Mesodermal cell (in vitro differentiated cells): ENCODE measurements at regions not wholly inside any gene's neighbourhood (a gene's known extent, or its start where the extent isn't known, plus 50 kb on each side); places are given as distances from the start of the nearest gene placed in this dataset.

Experiments used
- H3K27ac ChIP-seq: 2 replicates; pipeline ENCODE4 v1.7.0; 2013; ENCODE audit warnings: mild to moderate bottlenecking, low read depth, low read length, moderate library complexity; ENCODE audit not compliant: severe bottlenecking
- H3K36me3 ChIP-seq: 2 replicates; pipeline ENCODE4 v1.7.1; 2013; ENCODE audit warnings: mild to moderate bottlenecking, low read length, moderate library complexity; ENCODE audit not compliant: control insufficient read depth, insufficient read depth
- H3K4me1 ChIP-seq: one replicate; pipeline ENCODE4 v1.7.1; 2013; ENCODE audit warnings: mild to moderate bottlenecking, low read length; ENCODE audit not compliant: insufficient read depth, control insufficient read depth, poor library complexity, severe bottlenecking
- H3K4me3 ChIP-seq: 2 replicates; pipeline ENCODE4 v1.7.0; 2013; ENCODE audit warnings: low read length, control low read depth, mild to moderate bottlenecking; ENCODE audit not compliant: insufficient read depth, poor library complexity, severe bottlenecking; ENCODE audit errors: extremely low read depth
- H3K9me3 ChIP-seq: 2 replicates; pipeline ENCODE4 v1.7.1; 2013; ENCODE audit warnings: mild to moderate bottlenecking, low read length, moderate library complexity; ENCODE audit not compliant: control insufficient read depth
- WGBS, 2 experiments: methylation state at CpG; one replicate each; pipeline ENCODE4 v1.1.5; 2013; ENCODE audit warnings: missing lambda C conversion rate in 2 of 2; ENCODE audit not compliant: insufficient coverage in 2 of 2; 5-methylcytosine and 5-hydroxymethylcytosine counted together

DNA sequence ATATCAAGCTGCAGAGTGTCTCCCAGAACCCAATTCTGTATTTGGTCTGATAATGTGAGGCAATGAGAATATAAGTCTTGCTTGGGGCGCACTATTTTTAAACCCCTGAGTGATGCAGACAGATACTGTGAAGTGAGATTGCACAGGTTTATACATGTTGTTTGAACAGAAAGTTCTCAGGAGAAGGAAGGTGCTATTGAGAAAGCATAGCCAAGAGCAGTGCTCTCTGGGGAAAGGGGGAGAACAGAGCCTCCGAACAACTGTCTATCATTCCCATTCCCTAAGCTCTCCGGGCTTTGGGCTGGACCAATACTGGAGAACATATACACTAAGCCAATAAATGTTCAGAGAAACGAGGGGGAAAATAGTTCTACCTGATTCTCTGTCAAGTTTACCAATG lies 75.8 kb downstream of the PERP start:
- no peaks in the 10 kb centered on the region for H3K36me3 ChIP-seq
- H3K4me3 ChIP-seq: no peak overlapping the region
- 89 to 90% methylated on average over 1 to 4 of the region's 4 CpGs for WGBS, 2 experiments

DNA sequence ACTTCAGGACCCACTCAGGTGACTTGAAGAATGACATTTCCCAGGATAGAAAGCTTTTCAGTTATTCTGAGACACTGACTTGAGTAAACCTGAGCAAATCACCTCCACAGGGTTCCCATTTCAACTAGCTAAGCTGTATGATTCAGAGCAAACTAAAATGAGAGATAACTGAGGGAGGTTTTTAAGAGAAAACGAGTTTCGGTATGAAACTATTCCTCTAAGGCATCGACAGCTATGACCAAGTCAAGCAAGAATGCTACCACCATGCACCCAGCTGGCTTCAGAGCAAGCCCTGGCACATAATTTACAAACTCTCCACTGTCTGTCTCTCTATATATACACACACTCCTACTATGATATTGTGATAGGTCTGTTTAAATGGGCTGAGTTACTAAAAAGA lies 75.4 kb downstream of the PERP start:
- H3K36me3 ChIP-seq: no peaks in the 10 kb centered on the region
- no peak overlapping the region for H3K27ac ChIP-seq
- H3K9me3 ChIP-seq: no peaks in the 10 kb centered on the region
- H3K4me1 ChIP-seq: no peaks in the 10 kb centered on the region
- H3K4me3 ChIP-seq: no peak overlapping the region
- WGBS, 2 experiments: 90% methylated on average over 2 of the region's 3 CpGs; no CpG with 5 or more reads in 1 of the 2 experiments

More for the DNA sequence above, 75.8 kb downstream of the PERP start:
- Histone ChIP-seq H3K27ac (no peak overlapping the region), H3K4me1 (no peaks in the 10 kb centered on the region), H3K9me3 (no peaks in the 10 kb centered on the region)

DNA sequence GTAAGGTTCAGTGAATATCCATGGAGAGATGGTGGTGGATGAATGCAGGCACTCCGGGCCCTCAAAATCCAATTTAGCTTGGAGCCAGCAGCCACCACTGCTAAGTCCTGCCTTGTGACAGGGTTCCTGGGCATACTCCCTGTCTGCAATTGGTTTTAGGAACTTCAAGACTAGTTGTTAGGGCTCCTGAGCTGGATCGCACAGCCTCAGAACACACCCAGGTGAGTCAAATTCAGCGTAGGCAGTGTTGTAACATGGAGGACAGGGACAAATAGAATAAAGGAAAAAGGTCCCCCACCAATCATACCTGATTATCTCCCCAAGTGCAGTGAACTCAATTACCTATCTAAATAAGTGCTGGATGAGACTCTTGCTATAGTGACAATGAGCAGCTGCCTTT lies 74.6 kb downstream of the PERP start:
- no peaks in the 10 kb centered on the region for H3K9me3 ChIP-seq
- H3K27ac ChIP-seq: no peak overlapping the region
- 86% methylated on average over 1 of the region's 3 CpGs; no CpG with 5 or more reads in 1 of the 2 experiments for WGBS, 2 experiments
- no peak overlapping the region for H3K4me3 ChIP-seq
- no peaks in the 10 kb centered on the region for H3K36me3 ChIP-seq
- no peaks in the 10 kb centered on the region for H3K4me1 ChIP-seq

DNA sequence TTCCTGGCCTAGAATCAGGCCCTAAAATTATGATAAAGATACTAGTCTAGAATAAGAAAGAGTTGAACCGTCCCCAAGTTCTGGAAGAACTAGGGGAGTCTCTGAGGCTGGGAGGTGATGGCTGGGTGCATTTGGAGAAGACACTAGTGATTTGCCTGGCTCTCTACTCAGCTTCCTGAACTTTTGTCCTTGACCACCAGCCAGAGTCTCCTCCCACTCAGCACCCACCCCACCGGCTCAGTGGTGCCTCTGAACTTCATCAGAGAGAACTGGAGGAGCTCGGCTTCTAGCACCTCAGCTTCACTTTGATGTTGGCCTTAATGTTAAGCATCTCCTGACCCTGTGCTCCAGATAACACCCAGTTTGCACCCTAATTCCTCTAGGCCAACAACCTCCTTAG lies 73.0 kb downstream of the PERP start:
- H3K4me1 ChIP-seq: no peaks in the 10 kb centered on the region
- H3K36me3 ChIP-seq: no peaks in the 10 kb centered on the region
- WGBS, 2 experiments: 90 to 100% methylated on average over 2 of the region's 3 CpGs
- no peaks in the 10 kb centered on the region for H3K9me3 ChIP-seq
- H3K4me3 ChIP-seq: no peak overlapping the region
- H3K27ac ChIP-seq: no peak overlapping the region

DNA sequence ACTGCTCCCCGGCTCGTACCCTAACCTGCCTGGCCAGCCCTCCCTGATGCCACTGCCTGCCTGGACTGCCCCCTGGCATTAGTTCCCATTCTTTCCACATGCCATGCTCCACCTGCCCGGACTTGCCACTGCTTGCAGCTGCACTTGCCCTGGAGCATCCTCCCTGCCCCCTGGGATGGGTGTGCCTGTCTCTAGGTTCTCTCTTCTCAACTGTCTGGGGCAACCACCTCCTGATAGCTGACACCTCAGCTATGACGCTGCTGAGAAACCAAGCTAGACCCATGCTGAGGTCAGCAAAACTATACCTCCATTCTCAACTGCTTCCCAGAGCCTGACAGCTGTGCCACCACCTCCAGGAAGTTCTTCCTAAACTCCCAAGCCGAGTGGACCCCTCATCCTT lies 72.1 kb downstream of the PERP start:
- no peaks in the 10 kb centered on the region for H3K4me1 ChIP-seq
- no peak overlapping the region for H3K27ac ChIP-seq
- H3K9me3 ChIP-seq: no peaks in the 10 kb centered on the region
- H3K4me3 ChIP-seq: no peak overlapping the region
- H3K36me3 ChIP-seq: no peaks in the 10 kb centered on the region
- 88 to 98% methylated on average over 4 to 5 of the region's 5 CpGs for WGBS, 2 experiments

DNA sequence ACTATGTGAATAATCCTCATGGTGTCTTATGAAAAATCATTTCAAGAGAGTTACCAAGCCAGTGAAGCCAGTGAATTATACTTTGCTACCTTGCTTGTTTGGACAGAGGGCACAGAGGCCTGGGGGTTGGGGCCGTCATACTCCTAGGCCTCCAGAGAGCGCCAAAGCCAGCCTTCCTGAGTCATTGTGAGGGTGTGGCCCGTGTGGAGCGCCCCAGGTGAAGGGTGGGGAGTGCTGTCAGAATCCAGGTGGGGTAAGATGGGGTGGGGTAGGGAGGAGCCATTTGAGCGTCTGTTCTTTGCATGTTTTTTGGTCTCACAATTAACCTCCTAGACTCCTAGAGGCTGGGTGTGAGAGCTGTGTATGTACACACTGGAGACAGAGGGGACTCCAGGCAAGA lies 71.1 kb downstream of the PERP start:
- H3K9me3 ChIP-seq: no peaks in the 10 kb centered on the region
- H3K27ac ChIP-seq: no peak overlapping the region
- H3K4me3 ChIP-seq: no peak overlapping the region
- 86 to 93% methylated on average over 1 to 2 of the region's 5 CpGs for WGBS, 2 experiments
- no peaks in the 10 kb centered on the region for H3K36me3 ChIP-seq
- no peaks in the 10 kb centered on the region for H3K4me1 ChIP-seq

DNA sequence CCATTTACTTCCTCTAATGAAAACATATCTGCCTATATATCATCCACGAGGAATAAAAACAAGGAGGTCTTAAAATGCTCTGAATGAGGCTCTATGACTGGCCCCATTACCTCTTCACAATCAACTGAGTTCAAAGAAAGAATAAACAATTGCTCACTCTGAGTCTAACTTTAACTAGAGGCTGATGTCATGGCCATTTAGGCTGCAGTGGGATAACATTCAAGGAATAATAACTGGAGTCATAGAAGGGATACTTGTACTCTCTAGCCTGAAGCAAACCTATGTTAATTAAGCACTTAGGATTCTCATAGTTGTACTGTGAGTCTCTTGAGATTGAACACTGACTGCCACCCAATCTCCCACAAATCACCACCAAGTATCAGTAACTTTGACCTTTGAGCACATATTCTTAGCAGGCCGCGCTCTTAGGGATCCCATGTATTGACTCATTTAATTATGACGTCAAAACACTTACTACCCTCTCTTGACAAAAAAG lies 70.2 kb downstream of the PERP start:
- Histone ChIP-seq H3K27ac (no peak overlapping the region), H3K4me3 (no peak overlapping the region), H3K9me3 (no peaks in the 10 kb centered on the region), H3K4me1 (no peaks in the 10 kb centered on the region), H3K36me3 (no peaks in the 10 kb centered on the region)
- 86 to 100% methylated on average over 1 of the region's 4 CpGs for WGBS, 2 experiments

DNA sequence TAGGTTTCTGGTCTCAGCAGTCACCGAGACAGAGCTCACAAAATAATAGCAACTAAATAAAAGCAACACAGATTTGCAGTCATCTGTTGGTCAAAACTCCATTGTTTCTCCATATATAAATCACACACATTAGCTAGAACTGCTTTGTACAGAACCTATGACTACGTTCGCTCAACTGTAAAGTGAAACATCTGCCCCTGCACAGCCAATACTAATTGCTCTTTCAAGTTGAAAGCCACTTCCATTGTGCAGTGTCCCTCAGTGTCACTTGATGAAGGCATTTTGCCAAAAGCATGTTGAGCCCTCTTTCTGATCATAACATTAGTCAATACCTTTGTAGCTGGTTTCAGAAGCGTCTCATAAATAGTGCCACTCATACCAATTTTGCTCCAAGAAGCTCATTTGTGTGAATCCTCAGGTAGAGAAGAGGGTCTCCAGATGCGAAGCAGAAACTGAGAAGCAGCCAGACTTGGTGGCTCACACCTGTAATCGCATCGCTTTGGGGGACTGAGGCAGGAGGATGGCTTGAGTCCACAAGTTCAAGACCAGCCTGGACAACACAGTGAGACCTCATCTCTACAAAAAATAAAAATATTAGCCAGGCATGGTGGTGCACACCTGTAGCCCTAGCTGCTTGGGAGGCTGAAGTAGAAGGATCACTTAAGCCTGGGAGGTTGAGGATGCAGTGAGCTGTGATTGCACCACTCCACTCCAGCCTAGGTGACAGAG lies 68.9 kb downstream of the PERP start:
- Histone ChIP-seq H3K36me3 (no peaks in the 10 kb centered on the region), H3K4me1 (no peaks in the 10 kb centered on the region), H3K4me3 (no peak overlapping the region), H3K27ac (no peak overlapping the region), H3K9me3 (no peaks in the 10 kb centered on the region)
- 88 to 92% methylated on average over 4 to 7 of the region's 7 CpGs for WGBS, 2 experiments
